T-helper 1 cell treated with Interleukin-12 subunit alpha and Interleukin-12 subunit beta and Interleukin-4 antibody, amounts not matched to agents 30 ng/mL and 1 ng/mL, for 36 hours (primary cell): ENCODE measurements at regions not wholly inside any gene's neighbourhood (a gene's known extent, or its start where the extent isn't known, plus 50 kb on each side); places are given as distances from the start of the nearest gene placed in this dataset.
"Not testable (repeated sequence)": the region's sequence is repeated elsewhere in the genome, so short reads cannot be mapped to it uniquely, and the experiment has no call there.

ENCODE experiments used
- intact Hi-C: fragments of 100-400 bp; cut with micrococcal nuclease; formaldehyde crosslinking; loops from one replicate; pipeline ENCODE4 v1.15.1; 2024

DNA sequence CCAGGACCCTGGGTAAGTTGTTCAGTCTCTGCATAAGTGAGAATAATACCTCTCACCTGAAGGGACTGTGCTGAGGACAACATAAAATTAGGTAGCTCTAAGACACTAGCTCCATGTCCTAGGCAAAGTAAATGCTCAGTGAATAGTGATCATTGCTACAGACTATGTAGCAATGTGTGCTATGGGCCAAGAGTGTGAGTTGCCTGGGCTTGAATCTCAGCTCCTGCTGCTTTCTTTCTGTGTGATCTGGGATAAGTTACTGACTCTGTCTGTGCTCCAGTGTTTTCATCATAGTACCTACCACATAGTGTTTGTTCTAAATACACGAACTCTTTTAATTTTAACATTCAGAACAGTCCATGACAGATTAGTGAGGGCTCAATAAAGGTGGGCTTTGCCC, 81.1 kb upstream of the MFGE8 start:
- intact Hi-C loops, result no loop called here

DNA sequence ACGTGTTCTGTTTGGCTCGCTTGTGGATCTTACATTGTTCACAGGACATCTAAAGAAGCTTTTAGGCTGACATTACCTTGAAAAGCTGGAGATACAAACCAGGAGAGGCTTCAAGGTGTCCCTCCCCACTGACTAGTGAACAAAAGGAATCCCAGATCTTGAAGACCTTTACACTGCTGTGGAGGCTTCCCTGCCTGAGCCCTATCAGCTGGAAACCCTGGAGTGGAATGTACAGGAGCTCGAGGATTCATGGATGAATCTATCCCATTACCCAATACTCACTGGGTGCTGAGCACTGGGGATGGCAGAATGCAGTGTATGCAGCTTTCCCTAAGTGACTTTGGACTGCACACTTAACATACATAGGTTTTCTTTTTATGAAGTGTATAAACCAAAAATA, 82.3 kb upstream of the MFGE8 start:
- intact Hi-C loops, result no loop called here

DNA sequence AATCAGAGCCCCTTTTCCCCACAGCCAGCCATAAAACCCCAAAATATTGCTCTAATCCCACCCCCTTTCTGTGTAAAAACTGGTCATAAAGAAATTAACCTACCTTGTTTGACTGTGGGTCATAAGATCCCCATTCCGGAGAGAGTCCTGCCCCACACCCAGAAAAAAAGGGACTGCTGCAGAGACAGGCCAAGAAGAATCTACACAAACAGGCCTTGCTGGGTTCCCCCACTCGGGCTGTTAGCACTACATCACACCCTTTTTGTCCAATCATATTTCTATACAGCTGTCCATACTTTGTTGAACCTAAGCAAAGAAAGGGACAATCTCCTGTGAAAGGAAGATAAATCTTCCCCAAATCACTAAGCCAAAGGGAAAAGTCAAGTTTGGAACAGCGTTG, 84.4 kb upstream of the MFGE8 start:
- intact Hi-C loops, result no loop called here

DNA sequence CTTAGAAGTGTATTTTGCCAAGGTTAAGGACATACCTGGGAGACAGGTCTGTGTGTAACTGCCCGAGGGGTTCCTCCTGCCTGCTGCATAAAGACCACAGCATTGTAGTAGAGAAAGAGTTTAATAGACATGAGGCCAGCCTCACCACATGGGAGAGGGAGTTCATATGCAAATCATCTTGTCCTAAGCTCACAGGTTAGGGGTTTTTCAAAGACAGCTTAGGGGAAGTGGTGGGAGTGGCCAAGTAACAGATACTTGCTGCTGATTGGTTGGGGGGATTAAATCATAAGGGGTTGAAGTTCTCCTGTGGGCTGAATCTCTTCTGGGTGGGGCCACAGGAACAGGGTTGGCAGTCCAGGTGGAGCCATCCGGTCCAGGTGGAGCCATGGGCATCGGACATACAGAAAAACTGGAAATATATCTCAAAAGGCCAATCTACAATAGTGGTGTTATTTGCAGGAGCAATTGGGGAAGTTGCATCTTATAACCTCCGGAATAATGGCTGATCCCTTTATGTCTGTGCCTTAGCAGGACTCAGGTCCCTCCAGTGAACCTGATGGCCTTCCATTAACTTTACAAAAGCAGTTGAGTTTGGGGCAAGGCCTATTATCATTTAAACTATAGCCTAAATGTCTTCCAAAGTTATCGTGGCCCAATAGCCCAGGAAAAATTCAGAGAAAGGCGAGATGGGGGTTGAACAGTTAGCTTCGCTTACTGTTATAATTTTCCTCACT, 86.0 kb upstream of the MFGE8 start:
- intact Hi-C loops, result no loop called here

DNA sequence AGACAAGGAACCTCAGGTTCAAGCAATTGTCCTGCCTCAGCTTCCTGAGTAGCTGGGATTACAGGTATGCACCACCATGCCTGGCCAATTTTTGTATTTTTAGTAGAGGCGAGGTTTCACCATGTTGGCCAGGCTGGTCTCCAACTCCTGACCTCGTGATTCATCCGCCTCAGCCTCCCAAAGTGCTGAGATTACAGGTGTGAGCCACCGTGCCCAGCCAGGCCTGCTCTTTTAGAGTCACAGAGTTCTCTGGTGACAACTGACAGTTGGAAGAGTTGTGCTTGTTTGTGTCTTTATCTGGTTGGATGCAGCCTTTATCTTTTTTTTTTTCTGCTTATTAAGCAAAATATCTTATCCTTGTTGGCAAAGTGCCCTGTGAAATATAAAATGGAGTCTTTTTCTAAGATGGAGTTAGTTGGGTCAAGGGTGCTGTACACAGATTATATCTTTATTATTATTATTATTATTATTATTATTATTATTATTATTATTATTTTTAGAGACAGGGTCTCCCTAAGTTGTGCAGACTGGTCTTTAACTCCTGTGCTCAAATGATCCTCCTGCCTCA, 86.5 kb upstream of the ABHD2 start:
- intact Hi-C loops, result not testable (repeated sequence)

DNA sequence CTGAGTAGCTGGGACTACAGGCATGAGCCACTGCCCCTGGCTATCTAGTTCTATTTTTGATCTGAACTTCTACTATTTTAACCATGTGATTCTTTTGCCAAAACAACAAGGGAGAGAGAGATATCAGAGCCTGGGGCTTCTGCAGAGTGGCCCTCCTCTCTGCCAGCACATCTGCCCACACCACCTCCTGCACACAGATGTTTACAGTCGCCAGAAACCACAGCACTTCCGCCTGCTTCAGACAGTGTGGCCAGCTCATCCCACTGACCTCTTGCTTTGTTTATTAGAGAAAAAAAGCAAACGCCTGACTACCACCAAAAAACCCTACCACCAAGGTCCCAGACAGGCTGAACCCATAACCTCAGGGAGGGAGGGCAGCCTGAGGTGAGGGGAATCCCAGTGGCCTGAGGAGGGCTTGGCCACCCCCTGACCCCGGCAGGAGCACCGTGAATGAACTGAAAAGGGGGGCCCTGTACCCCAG, 85.9 kb upstream of the ABHD2 start:
- intact Hi-C loops, result no loop called here

DNA sequence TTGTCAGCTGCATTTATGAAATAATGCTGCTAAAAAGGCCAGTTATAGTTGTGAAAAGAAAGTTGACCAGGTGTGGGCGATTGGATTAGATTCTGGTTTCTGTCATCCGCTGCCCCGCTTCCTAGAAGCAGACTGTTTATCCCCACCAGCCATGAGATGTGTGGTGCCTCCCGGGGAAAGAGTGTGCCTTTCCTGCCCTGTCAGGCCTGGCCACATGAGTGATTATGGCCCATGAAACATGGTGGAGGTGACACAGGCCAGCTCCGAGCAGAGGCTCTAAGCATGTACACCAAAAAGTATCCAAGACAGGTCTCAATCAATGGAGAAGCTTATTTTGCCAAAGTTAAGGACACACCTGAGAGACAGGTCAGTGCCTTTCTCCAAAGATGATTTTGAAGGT, 85.4 kb upstream of the ABHD2 start:
- intact Hi-C loops, result no loop called here

DNA sequence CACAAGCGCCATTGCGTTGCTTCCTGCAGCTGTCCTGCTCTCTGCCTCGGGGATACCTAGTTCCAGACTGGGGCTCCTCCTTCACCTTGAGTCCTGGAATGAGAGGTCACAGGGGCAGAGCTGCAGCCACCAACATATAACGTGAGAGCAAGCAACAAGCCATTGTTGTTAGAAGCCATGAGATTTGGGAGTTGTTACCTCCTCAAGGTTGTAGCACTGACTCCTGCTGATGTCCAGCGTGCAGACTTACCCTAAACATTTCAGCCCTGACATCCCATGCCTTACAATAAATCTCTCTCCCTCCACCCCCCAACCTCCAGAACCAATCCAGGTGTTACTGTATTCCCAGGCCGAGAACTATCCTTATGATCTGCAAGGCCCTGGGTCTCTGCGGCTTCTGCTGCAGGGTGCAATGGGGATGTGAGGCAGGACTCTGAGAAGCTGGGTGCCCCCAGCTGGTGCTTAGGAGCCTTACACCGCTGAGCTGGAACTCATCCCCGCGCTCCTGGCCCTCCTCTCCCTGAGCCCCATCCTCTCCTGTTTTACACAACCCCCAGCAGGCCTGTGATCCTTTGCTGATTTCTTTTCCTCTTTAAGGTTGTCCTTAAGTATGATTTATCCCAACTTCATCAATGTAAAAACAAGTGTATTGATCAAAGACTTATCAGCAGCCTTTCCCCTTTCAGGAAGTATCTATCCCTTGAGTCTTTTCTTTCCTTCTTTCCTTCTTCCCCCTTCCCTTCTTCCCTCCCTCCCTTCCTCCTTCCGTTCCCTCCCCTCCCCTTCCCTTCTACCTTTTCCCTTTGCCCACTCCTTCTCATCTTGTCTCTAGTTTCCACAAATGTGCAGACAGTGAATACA, 84.2 kb upstream of the ABHD2 start:
- intact Hi-C loops, result no loop called here

DNA sequence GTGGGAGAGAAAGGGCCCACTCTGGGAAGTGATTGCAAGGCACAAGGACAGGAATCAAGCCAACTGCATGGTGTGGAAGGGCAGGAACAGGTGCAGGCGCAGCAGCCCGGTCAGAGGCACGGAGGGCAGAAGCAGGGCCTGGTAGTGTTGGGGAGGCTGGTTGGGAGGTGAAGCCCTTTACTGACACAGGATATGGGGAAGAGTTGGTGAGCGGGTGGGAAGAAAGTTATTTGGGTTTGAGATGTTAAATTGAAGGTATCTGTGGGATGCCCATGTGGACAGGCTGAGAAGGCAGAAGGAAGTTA, 83.6 kb upstream of the ABHD2 start:
- intact Hi-C loops, result no loop called here

DNA sequence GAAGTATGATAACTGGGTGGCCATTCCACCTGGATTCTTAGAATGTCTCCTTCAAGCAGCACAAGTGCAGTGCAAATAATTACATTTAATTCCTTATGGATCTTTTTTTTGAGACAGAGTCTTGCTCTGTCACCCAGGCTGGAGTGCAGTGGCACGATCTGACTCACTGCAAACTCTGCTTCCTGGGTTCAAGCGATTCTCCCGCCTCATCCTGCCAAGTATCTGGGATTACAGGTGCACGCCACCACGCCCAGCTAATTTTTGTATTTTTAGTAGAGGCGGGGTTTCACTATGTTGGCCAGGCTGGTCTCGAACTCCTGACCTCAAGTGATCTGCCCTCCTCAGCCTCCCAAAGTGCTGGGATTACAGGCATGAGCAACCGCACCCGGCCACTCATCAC, 80.7 kb upstream of the ABHD2 start:
- intact Hi-C loops, result not testable (repeated sequence)

DNA sequence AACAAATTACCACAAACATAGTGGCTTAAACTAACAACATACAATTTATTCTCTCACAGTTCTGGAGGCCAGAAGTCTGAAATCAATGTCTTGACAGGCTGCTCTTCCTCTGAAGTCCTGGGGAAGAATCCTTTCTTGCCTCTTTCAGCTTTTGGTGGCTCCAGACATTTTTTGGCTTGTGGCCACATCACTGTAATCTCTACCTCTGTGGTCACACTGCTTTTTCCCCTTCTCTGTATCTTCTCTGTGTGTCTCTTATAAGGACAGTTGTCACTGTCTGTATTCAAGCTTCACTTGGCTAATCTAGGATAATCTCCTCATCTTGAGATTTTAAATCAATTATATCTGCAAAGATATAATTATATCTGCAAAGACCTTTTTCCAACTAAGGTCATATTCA, 80.3 kb upstream of the ABHD2 start:
- intact Hi-C loops, result no loop called here

DNA sequence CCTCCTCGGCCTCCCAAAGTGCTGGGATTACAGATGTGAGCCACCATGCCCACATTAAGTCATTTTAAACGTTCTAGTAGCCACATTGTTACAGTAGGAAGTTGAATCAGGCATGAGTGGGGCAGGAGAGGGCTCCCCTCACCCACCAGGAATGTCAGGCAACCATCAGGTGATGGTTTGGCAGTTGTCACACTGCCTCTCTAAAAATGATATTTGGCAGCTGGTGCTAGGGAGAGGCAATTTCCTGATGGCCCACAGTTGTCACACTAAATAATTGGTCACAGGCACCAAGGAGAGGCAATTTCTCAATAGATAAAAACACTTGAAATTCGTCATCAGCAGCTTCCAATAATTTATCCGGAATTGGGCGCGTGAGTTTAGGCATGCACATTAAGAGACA, 79.2 kb upstream of the ABHD2 start:
- intact Hi-C loops, result no loop called here

DNA sequence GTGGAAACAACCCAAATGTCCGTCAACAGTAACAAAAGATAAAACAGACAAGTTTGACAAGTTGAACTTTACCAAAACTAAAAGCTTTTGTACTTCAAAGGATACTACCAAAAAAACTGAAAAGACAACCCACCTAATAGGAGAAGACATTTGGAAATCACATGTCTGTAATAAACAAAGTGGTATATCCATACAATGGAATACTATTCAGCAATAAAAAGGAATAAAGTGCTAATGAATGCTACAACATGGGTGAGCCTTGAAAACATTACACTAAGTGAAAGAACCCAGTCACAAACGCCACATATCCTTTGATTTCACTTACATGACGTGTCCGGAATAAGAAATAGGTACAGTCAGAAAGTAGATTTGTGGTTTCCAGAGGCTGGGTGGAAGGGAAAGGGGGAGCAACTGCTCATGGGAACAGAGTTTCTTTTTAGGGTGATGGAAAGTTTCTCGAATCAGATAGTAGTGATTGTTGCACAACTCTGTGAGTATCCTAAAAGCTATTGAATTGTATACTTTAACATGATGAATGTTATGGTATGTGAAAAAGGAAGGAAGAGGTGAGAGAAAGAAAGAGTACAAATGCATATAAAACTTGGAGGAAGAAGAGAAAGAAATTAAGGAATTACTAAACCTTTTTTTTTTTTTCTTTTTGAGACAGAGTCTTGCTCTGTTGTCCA, 72.7 kb upstream of the ABHD2 start:
- intact Hi-C loops, result no loop called here

DNA sequence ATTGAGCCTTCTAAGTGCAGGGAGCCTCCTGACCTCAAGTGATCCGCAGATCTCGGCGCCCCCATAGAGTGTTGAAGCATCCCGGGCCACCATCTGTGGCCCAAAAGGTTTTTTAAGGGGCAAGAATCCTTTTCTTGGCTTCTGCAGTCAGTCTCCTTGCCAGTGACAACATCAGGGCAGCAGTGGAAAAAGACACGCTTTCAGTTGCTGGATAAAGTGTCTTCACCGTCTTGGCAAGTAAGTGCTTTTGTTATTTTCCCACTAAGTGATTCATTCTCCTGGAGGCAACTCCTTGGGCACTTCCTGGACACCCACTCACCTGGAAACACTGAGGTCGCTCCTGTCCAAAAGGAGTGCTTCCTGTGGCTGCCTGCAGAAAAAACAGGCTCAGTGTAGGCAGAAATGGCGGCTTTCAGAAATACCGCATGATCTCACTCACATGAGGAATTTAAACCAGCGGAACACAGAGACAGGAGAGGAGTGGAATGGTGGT, 71.7 kb upstream of the ABHD2 start:
- intact Hi-C loops, result loop anchor here (1.0 kb wide), 4 partner anchors 72 to 392 kb away; partner anchors contain the start of gene ABHD2

DNA sequence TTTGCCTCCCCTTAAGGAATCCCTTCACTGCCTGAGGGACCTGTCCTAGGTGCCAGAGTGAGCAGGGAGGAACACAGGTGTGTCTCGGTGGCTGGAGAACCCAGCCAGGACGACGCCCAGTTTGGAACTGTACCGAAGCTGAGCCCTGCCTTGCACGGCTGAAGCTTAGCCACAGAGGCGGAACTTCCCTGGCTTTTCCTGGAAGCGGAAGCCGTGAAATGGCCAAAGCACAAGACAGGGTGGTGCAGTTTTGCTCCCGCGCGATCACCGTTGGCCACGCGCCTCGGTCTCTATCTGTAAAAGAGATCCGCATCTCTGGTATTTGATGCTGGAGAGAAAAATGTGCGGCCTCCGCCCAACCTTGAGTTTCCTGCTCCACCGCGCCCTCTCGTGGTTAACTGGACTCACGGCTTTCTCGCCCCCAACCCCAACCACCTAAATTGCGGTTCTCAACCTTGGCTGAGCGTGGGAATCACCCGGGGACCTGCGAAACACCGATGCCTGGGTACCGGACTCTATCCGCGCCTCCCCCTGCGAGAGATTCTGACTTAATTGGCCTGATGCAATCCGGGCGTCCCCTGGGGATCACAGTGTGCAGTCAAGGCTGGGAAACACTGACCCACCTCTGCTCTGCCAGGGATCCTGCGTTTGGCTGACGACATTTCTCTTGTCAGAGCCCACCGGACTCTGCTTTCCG, 70.7 kb upstream of the ABHD2 start:
- intact Hi-C loops, result loop anchor here (1.0 kb wide), 4 partner anchors 71 to 393 kb away; partner anchors contain the start of gene ABHD2

DNA sequence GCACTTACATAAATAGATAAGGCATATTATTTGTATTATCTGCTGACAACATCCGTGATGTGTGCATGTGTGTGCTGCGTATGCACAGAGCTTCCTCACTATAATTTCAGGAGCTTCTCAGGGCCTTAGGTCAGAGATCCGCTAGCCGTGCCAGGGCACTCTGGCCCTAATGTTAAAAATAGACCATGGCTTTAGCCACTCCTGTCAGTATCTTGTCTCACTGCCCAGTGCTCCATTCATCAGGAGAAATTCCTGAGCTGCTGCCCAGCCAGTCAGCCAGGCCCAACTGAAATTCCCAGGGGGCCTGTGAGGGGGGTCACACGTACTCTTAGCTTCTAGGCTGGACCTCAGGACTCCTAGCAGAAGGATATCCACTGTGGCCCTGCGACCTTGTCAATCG, 70.0 kb upstream of the ABHD2 start:
- intact Hi-C loops, result no loop called here

DNA sequence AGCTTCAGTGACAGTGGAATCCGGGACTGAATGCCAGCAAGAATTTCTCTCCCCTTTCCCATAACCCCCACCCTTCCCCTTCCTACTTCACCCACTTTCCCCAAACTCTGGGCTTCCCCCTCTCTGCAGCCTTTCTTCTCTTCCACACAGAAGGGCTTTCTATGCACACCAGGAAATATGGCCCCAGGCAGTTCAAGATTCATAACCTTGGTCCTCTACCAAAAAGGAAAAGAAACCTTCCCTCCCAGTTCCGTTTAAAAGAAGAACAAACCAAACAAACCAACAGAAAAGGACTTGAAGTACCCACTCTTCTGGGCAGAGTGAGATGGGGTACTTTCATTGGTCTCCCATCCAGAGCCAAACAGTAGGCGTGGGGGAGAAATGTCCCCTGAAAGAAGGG, 68.8 kb upstream of the ABHD2 start:
- intact Hi-C loops, result no loop called here

DNA sequence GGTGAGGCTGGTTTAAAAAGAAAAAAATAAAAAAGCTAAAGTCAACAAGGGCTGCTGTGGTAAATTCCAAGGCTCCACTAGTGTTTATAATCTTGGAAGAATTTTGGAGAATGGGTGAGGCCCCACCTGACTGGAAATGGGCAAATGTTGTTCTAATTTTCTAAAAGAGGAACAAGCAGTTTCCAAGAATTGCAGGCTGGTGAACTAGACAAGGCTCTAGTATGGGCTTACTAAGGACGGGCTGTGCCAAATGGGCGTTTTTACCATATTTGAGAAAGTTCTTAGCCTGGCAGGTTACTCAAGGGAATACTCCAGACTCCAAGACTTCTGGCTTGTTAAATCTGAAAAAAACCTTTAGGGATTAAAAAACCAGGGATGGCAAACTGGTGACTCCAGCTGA, 67.0 kb upstream of the ABHD2 start:
- intact Hi-C loops, result no loop called here

DNA sequence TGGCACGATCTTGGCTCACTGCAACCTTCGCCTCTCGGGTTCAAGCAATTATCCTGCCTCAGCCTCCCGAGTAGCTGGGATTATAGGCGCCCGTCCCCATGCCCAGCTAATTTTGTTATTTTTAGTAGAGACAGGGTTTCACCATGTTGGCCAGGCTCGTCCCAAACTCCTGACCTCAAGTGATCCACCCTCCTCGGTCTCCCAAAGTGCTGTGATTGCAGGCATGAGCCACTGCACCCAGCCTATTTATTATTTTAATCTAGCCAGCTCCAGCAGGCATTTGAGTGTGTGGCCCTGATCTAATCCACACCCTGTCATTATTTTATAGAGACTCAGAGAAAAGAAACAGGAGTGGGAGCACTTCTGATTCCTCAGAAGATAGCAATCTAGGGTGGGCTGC, 66.4 kb upstream of the ABHD2 start:
- intact Hi-C loops, result not testable (repeated sequence)

DNA sequence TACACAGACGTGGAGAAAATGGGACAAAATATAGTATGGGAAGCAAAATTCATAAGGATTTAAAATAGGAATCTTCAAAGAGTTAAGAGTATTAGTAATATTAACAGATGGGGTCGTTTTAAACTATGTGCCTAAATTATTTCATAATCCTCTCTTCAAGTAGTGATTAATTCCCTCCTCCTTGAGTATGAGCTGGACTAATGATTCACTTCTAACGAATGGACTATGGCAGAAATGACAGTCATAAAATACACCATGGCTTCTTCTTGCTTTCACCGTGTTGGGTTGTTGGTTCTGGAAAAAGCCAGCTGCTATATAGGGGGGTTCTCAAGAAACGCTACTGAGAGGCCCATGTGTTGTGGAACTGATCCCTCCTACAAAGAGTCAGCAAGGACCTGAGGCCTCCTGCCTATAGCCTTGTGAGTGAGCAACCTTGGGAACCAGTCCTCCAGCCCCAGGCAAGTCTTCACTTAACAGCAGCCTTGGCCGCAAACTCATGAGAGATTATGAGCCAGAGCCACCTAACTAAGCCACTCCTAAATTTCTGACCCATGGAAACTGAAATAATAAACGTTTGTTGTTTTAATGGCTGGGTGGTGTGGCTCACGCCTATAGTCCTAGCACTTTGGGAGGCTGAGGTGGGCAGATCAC, 64.8 kb upstream of the ABHD2 start:
- intact Hi-C loops, result no loop called here

DNA sequence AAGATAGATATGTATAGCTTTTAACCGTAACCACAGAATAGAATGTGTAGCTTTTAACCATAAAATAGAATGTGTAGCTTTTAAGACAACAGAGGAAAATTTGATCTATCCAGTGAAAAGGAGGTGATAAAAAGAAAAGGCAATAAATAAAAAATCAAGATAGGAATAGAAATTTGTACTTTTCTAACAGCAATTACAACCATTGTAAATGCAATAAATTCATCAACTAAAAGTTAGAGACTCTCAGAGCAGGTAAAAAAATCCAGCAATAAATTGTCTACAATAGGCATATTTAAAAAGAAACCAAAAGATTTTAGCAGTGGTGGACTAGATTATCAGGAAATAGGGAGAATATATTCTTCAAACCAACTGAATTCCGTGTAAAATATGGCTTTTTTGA, 63.8 kb upstream of the ABHD2 start:
- intact Hi-C loops, result no loop called here
